CD14-positive monocyte (primary cell): ENCODE measurements at regions not wholly inside any gene's neighbourhood (a gene's known extent, or its start where the extent isn't known, plus 50 kb on each side); places are given as distances from the start of the nearest gene placed in this dataset.

Experiments used
- DNase-seq, 3 donors: peaks; one replicate each; pipeline ENCODE4 v3.0.0-alpha.2; 2011 to 2022
- H2AFZ ChIP-seq: 2 replicates; pipeline ENCODE4 v1.6.0; 2012; ENCODE audit warnings: mild to moderate bottlenecking, low read depth, low read length, inconsistent platforms; ENCODE audit not compliant: insufficient read depth, poor library complexity, severe bottlenecking
- H3K27ac ChIP-seq, 2 donors: 1 replicate in 1 of 2; 2 replicates in 1 of 2; pipeline ENCODE4 v1.5.1; 2012 to 2013; ENCODE audit warnings: low read length in 2 of 2, control low read depth in 1 of 2, inconsistent platforms in 1 of 2, low read depth in 1 of 2, mild to moderate bottlenecking in 1 of 2
- H3K27me3 ChIP-seq, 2 donors: one replicate each; pipeline versions ENCODE4 v1.6.0 to v1.6.1; 2011 to 2013; ENCODE audit warnings: low read length in 2 of 2; ENCODE audit not compliant: control insufficient read depth in 2 of 2, insufficient read depth in 2 of 2
- H3K36me3 ChIP-seq, 2 donors: replicated peaks in 1 of 2; 1 replicate in 1 of 2; 2 replicates in 1 of 2; pipeline versions ENCODE4 v1.5.1 to v1.6.1; 2012 to 2013; ENCODE audit warnings: low read length in 2 of 2, control low read depth in 1 of 2, inconsistent platforms in 1 of 2, mild to moderate bottlenecking in 1 of 2; ENCODE audit not compliant: insufficient read depth in 2 of 2, control insufficient read depth in 1 of 2
- H3K4me1 ChIP-seq, 2 donors: 1 replicate in 1 of 2; 2 replicates in 1 of 2; pipeline versions ENCODE4 v1.5.1 to v1.6.1; 2012 to 2013; ENCODE audit warnings: low read length in 2 of 2, control low read depth in 1 of 2, inconsistent platforms in 1 of 2, mild to moderate bottlenecking in 1 of 2, moderate library complexity in 1 of 2; ENCODE audit not compliant: insufficient read depth in 2 of 2, control insufficient read depth in 1 of 2
- H3K4me2 ChIP-seq: replicated peaks from 2 replicates; pipeline ENCODE3; 2012; ENCODE audit warnings: low read length, moderate library complexity, mild to moderate bottlenecking; ENCODE audit not compliant: poor library complexity, severe bottlenecking; ENCODE audit errors: extremely low read depth
- H3K4me3 ChIP-seq, 3 experiments: fragments of 200-600 bp in 1 of 3; sonication (generic) in 1 of 3; replicated peaks in 1 of 3; 1 replicate in 2 of 3; 2 replicates in 1 of 3; pipeline ENCODE4 v1.5.1; 2011 to 2013; ENCODE audit warnings: low read length in 3 of 3, mild to moderate bottlenecking in 3 of 3, control low read depth in 2 of 3, low read depth in 2 of 3, inconsistent platforms in 1 of 3, moderate library complexity in 1 of 3
- H3K79me2 ChIP-seq: 2 replicates; pipeline ENCODE4 v1.6.0; 2012; ENCODE audit warnings: mild to moderate bottlenecking, control low read depth, inconsistent platforms, low read length, moderate library complexity; ENCODE audit not compliant: insufficient read depth
- H3K9ac ChIP-seq: 2 replicates; pipeline ENCODE4 v1.6.0; 2017; ENCODE audit warnings: low read length, mild to moderate bottlenecking; ENCODE audit not compliant: insufficient read depth, poor library complexity, severe bottlenecking
- H3K9me3 ChIP-seq, 2 donors: replicated peaks in 1 of 2; 1 replicate in 1 of 2; 2 replicates in 1 of 2; pipeline versions ENCODE4 v1.5.1 to v1.6.1; 2012 to 2013; ENCODE audit warnings: low read length in 2 of 2, control low read depth in 1 of 2; ENCODE audit not compliant: control insufficient read depth in 1 of 2, insufficient read depth in 1 of 2
- H4K20me1 ChIP-seq: 2 replicates; pipeline ENCODE4 v1.6.0; 2012; ENCODE audit warnings: mild to moderate bottlenecking, low read length, control low read depth, moderate library complexity; ENCODE audit not compliant: insufficient read depth
- H3K27ac Mint-ChIP-seq, 7 donors: one replicate each; pipeline ENCODE4 v1.8.0; 2020; ENCODE audit warnings: mild to moderate bottlenecking in 7 of 7, mixed read lengths in 7 of 7, moderate library complexity in 6 of 7, inconsistent platforms in 2 of 7
- H3K27me3 Mint-ChIP-seq, 3 donors: one replicate each; pipeline ENCODE4 v1.8.0; 2021 to 2022; ENCODE audit warnings: low read depth in 3 of 3, mild to moderate bottlenecking in 3 of 3, mixed read lengths in 3 of 3, moderate library complexity in 3 of 3, inconsistent platforms in 1 of 3
- H3K36me3 Mint-ChIP-seq, 2 donors: one replicate each; pipeline ENCODE4 v1.8.0; 2020; ENCODE audit warnings: mixed read lengths in 2 of 2, inconsistent platforms in 1 of 2, mild to moderate bottlenecking in 1 of 2
- H3K4me1 Mint-ChIP-seq: one replicate; pipeline ENCODE4 v1.8.0; 2020; ENCODE audit warnings: mild to moderate bottlenecking, mixed read lengths
- H3K4me3 Mint-ChIP-seq, 2 donors: one replicate each; pipeline ENCODE4 v1.8.0; 2020; ENCODE audit warnings: mild to moderate bottlenecking in 2 of 2, mixed read lengths in 2 of 2, moderate library complexity in 1 of 2
- H3K9me3 Mint-ChIP-seq, 7 donors: one replicate each; pipeline ENCODE4 v1.8.0; 2020 to 2022; ENCODE audit warnings: mixed read lengths in 7 of 7, mild to moderate bottlenecking in 6 of 7, moderate library complexity in 6 of 7, inconsistent platforms in 2 of 7
- WGBS: methylation state at CpG from one replicate; pipeline ENCODE4 v1.1.5; 2013; ENCODE audit warnings: missing lambda C conversion rate; ENCODE audit not compliant: insufficient coverage; 5-methylcytosine and 5-hydroxymethylcytosine counted together
- intact Hi-C, 2 donors: fragments of 100-400 bp; cut with micrococcal nuclease; formaldehyde crosslinking; loops; one replicate each; pipeline versions ENCODE4 v1.15.0 to v1.15.1; 2023
- TF ChIP-seq, protein P1 (sequence below): fragments of 200-600 bp; IDR thresholded peaks from one replicate; pipeline ENCODE4 v1.8.0; 2022; ENCODE audit warnings: antibody characterized with exemption, mild to moderate bottlenecking

DNA sequence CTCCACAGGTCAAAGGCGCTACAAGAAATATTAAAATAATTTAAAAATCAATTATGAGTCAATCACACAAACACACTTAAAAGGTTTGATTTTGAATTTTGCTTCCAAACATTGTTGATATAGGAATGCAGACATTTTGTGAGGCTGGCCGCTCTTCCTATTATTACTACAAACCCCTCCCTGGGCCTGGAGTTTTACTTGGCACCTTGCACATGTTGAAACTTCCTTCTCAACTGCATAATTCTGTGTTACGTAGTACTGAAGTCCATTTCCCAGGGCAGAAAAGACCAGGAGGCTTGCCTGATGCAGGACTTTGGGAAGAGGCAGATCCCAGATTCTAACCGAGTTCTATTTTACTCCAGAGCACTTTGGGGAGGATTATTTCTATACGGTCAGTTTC, 71.5 kb downstream of the CYTL1 start:
- H3K9ac ChIP-seq: no peak overlapping the region
- no peaks in the 10 kb centered on the region for H4K20me1 ChIP-seq
- H3K27ac ChIP-seq: no peak overlapping the region
- H3K4me2 ChIP-seq: no peak overlapping the region
- H3K36me3 ChIP-seq: no peaks in the 10 kb centered on the region
- intact Hi-C loops: no loop called here
- H3K27me3 Mint-ChIP-seq: peaks cover 3 to 10% (median 6%) of the 10 kb centered on the region in 3 donors
- TF ChIP-seq, protein P1, sequence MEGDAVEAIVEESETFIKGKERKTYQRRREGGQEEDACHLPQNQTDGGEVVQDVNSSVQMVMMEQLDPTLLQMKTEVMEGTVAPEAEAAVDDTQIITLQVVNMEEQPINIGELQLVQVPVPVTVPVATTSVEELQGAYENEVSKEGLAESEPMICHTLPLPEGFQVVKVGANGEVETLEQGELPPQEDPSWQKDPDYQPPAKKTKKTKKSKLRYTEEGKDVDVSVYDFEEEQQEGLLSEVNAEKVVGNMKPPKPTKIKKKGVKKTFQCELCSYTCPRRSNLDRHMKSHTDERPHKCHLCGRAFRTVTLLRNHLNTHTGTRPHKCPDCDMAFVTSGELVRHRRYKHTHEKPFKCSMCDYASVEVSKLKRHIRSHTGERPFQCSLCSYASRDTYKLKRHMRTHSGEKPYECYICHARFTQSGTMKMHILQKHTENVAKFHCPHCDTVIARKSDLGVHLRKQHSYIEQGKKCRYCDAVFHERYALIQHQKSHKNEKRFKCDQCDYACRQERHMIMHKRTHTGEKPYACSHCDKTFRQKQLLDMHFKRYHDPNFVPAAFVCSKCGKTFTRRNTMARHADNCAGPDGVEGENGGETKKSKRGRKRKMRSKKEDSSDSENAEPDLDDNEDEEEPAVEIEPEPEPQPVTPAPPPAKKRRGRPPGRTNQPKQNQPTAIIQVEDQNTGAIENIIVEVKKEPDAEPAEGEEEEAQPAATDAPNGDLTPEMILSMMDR: no peak
- H3K79me2 ChIP-seq: no peaks in the 10 kb centered on the region
- no peak for DNase-seq
- H3K27me3 ChIP-seq: no peaks in the 10 kb centered on the region
- H3K27ac Mint-ChIP-seq: no peak overlapping the region
- H3K4me1 Mint-ChIP-seq: peaks cover 12% of the 10 kb centered on the region
- WGBS: no CpG with 5 or more reads among the region's 5 CpGs
- H3K36me3 Mint-ChIP-seq: no peaks in the 10 kb centered on the region
- peaks cover 6 to 8% of the 10 kb centered on the region in 2 donors for H3K4me1 ChIP-seq
- no peak overlapping the region for H2AFZ ChIP-seq
- H3K4me3 ChIP-seq: no peak overlapping the region
- no peak overlapping the region for H3K4me3 Mint-ChIP-seq
- peaks cover 0 to 7% of the 10 kb centered on the region in 2 donors for H3K9me3 ChIP-seq
- peaks cover 2 to 14% (median 8%) of the 10 kb centered on the region in 7 donors for H3K9me3 Mint-ChIP-seq

GRCh38 chr4:4948370-4948769, 70.9 kb downstream of the CYTL1 start:
- Mint-ChIP-seq H3K9me3 (peaks cover 2 to 15% (median 8%) of the 10 kb centered on the region in 7 donors), H3K4me1 (peaks cover 12% of the 10 kb centered on the region), H3K36me3 (no peaks in the 10 kb centered on the region), H3K27ac (no peak overlapping the region), H3K27me3 (peaks cover 3 to 10% (median 6%) of the 10 kb centered on the region in 3 donors), H3K4me3 (no peak overlapping the region)
- no peak for DNase-seq
- H3K4me1 ChIP-seq: peaks cover 6 to 8% of the 10 kb centered on the region in 2 donors
- H2AFZ ChIP-seq: no peak overlapping the region
- H3K36me3 ChIP-seq: no peaks in the 10 kb centered on the region
- no peak overlapping the region for H3K4me3 ChIP-seq
- H4K20me1 ChIP-seq: no peaks in the 10 kb centered on the region
- intact Hi-C loops: no loop called here
- H3K79me2 ChIP-seq: no peaks in the 10 kb centered on the region
- H3K9me3 ChIP-seq: peaks cover 0 to 7% of the 10 kb centered on the region in 2 donors
- H3K4me2 ChIP-seq: no peak overlapping the region
- no peak overlapping the region for H3K27ac ChIP-seq
- WGBS: 78% methylated on average over 2 of the region's 3 CpGs
- H3K9ac ChIP-seq: no peak overlapping the region
- no peaks in the 10 kb centered on the region for H3K27me3 ChIP-seq
- TF ChIP-seq, protein P1: no peak
